H9 (cell line): ENCODE measurements at regions not wholly inside any gene's neighbourhood (a gene's known extent, or its start where the extent isn't known, plus 50 kb on each side); places are given as distances from the start of the nearest gene placed in this dataset.

ENCODE experiments used
- DNase-seq: peaks from one replicate; pipeline ENCODE4 v3.0.0-alpha.2; 2017
- H2AFZ ChIP-seq: one replicate; pipeline ENCODE4 v1.6.1; 2013; ENCODE audit warnings: mild to moderate bottlenecking, low read length, control low read depth, moderate library complexity
- H2AK5ac ChIP-seq: 2 replicates; pipeline ENCODE4 v1.6.1; 2013; ENCODE audit warnings: low read length, control low read depth, mixed read lengths; ENCODE audit not compliant: insufficient read length
- H2BK120ac ChIP-seq: one replicate; pipeline ENCODE4 v1.6.1; 2013; ENCODE audit warnings: low read depth, mild to moderate bottlenecking, low read length, control low read depth, inconsistent platforms; ENCODE audit not compliant: poor library complexity, severe bottlenecking
- H2BK12ac ChIP-seq: 2 replicates; pipeline ENCODE4 v1.6.1; 2013; ENCODE audit warnings: low read length, control low read depth, mixed read lengths, low read depth; ENCODE audit not compliant: insufficient read length
- H2BK15ac ChIP-seq: 2 replicates; pipeline ENCODE4 v1.6.1; 2013; ENCODE audit warnings: low read depth, low read length, control low read depth
- H2BK20ac ChIP-seq: one replicate; pipeline ENCODE4 v1.6.1; 2013; ENCODE audit warnings: low read depth, mild to moderate bottlenecking, low read length, control low read depth, inconsistent platforms; ENCODE audit not compliant: poor library complexity, severe bottlenecking
- H2BK5ac ChIP-seq: 2 replicates; pipeline ENCODE4 v1.6.1; 2013; ENCODE audit warnings: low read length, control low read depth, mixed read lengths; ENCODE audit not compliant: insufficient read length
- H3K14ac ChIP-seq: 2 replicates; pipeline ENCODE4 v1.6.1; 2013; ENCODE audit warnings: low read length, control low read depth; ENCODE audit not compliant: insufficient read depth
- H3K18ac ChIP-seq: 2 replicates; pipeline ENCODE4 v1.6.1; 2013; ENCODE audit warnings: low read depth, mild to moderate bottlenecking, mixed read lengths, low read length, control low read depth; ENCODE audit not compliant: insufficient read length
- H3K23ac ChIP-seq: 2 replicates; pipeline ENCODE4 v1.6.1; 2013; ENCODE audit warnings: low read length, control low read depth, mixed read lengths, low read depth; ENCODE audit not compliant: insufficient read length
- H3K23me2 ChIP-seq: 2 replicates; pipeline ENCODE4 v1.6.1; 2013; ENCODE audit warnings: low read depth, mild to moderate bottlenecking, mixed read lengths, low read length, control low read depth; ENCODE audit not compliant: insufficient read length, poor library complexity, severe bottlenecking
- H3K27ac ChIP-seq: 2 replicates; pipeline ENCODE4 v1.5.1; 2013; ENCODE audit warnings: low read length, control low read depth, mixed read lengths, low read depth; ENCODE audit not compliant: insufficient read length
- H3K27me3 ChIP-seq: 2 replicates; pipeline ENCODE4 v1.6.1; 2013; ENCODE audit warnings: low read length, control low read depth, inconsistent platforms; ENCODE audit not compliant: insufficient read depth
- H3K4ac ChIP-seq: 2 replicates; pipeline ENCODE4 v1.6.1; 2013; ENCODE audit warnings: low read depth, mild to moderate bottlenecking, control low read depth, inconsistent platforms, low read length, moderate library complexity
- H3K4me1 ChIP-seq: 2 replicates; pipeline ENCODE4 v1.6.1; 2013; ENCODE audit warnings: low read length, control low read depth, inconsistent platforms; ENCODE audit not compliant: insufficient read depth
- H3K4me2 ChIP-seq: 2 replicates; pipeline ENCODE4 v1.6.1; 2013; ENCODE audit warnings: low read length, control low read depth, mixed read lengths; ENCODE audit not compliant: insufficient read length, insufficient read depth
- H3K56ac ChIP-seq: 2 replicates; pipeline ENCODE4 v1.6.1; 2013; ENCODE audit warnings: low read depth, mild to moderate bottlenecking, mixed read lengths, low read length, control low read depth; ENCODE audit not compliant: insufficient read length
- H3K79me1 ChIP-seq: 2 replicates; pipeline ENCODE4 v1.6.1; 2013; ENCODE audit warnings: low read depth, mild to moderate bottlenecking, moderate library complexity, low read length, control low read depth, inconsistent platforms; ENCODE audit not compliant: insufficient read depth, poor library complexity, severe bottlenecking
- H3K79me2 ChIP-seq: 2 replicates; pipeline ENCODE4 v1.6.1; 2013; ENCODE audit warnings: low read length, control low read depth, inconsistent platforms; ENCODE audit not compliant: insufficient read depth
- H3K9ac ChIP-seq: 2 replicates; pipeline ENCODE4 v1.6.1; 2013; ENCODE audit warnings: low read length, control low read depth, mixed read lengths; ENCODE audit not compliant: insufficient read length; ENCODE audit errors: extremely low read depth
- H3K9me3 ChIP-seq: one replicate; pipeline ENCODE4 v1.6.1; 2013; ENCODE audit warnings: low read depth, low read length, inconsistent platforms; ENCODE audit not compliant: control insufficient read depth
- H3T11ph ChIP-seq: one replicate; pipeline ENCODE4 v1.6.1; 2013; ENCODE audit warnings: mild to moderate bottlenecking, low read length, control low read depth, inconsistent platforms
- H4K20me1 ChIP-seq: one replicate; pipeline ENCODE4 v1.6.1; 2013; ENCODE audit not compliant: control insufficient read depth, insufficient read length, insufficient read depth
- H4K5ac ChIP-seq: 2 replicates; pipeline ENCODE4 v1.6.1; 2013; ENCODE audit warnings: low read depth, mild to moderate bottlenecking, mixed read lengths, low read length, control low read depth; ENCODE audit not compliant: insufficient read length
- H4K8ac ChIP-seq: replicated peaks from 2 replicates; pipeline ENCODE4 v1.6.1; 2013; ENCODE audit warnings: low read length, control low read depth, mixed read lengths, low read depth; ENCODE audit not compliant: insufficient read length
- H4K91ac ChIP-seq: 2 replicates; pipeline ENCODE4 v1.6.1; 2013; ENCODE audit warnings: low read depth, mild to moderate bottlenecking, moderate library complexity, mixed read lengths, low read length, control low read depth; ENCODE audit not compliant: insufficient read length
- H3K27ac Mint-ChIP-seq, 3 experiments: 2 replicates in 2 of 3; 3 replicates in 1 of 3; pipeline ENCODE4 v1.8.0; 2020 to 2021; ENCODE audit warnings: mixed read lengths in 3 of 3, mild to moderate bottlenecking in 1 of 3, moderate library complexity in 1 of 3
- H3K27me3 Mint-ChIP-seq: 2 replicates; pipeline ENCODE4 v1.8.0; 2021; ENCODE audit warnings: low read depth, mild to moderate bottlenecking, moderate library complexity, mixed read lengths
- H3K36me3 Mint-ChIP-seq, 3 experiments: 2 replicates in 2 of 3; 3 replicates in 1 of 3; pipeline ENCODE4 v1.8.0; 2020 to 2021; ENCODE audit warnings: low read depth in 3 of 3, mixed read lengths in 3 of 3; ENCODE audit not compliant: insufficient read depth in 1 of 3
- H3K4me1 Mint-ChIP-seq, 2 experiments: 2 replicates each; pipeline ENCODE4 v1.8.0; 2020; ENCODE audit warnings: mixed read lengths in 2 of 2
- H3K4me3 Mint-ChIP-seq, 2 experiments: 2 replicates in 1 of 2; 3 replicates in 1 of 2; pipeline ENCODE4 v1.8.0; 2020 to 2021; ENCODE audit warnings: mild to moderate bottlenecking in 2 of 2, mixed read lengths in 2 of 2, moderate library complexity in 1 of 2
- H3K9me3 Mint-ChIP-seq, 2 experiments: 2 replicates in 1 of 2; 3 replicates in 1 of 2; pipeline ENCODE4 v1.8.0; 2020; ENCODE audit warnings: mild to moderate bottlenecking in 2 of 2, mixed read lengths in 2 of 2, moderate library complexity in 1 of 2
- WGBS: extraction: QIAGEN DNeasy Blood & Tissue Kit; methylation state at CpG from one replicate; pipeline ENCODE4 v1.1.7; 2013; ENCODE audit warnings: missing lambda C conversion rate, low lambda C conversion rate, mixed read lengths; ENCODE audit not compliant: insufficient read length; ENCODE audit errors: extremely low coverage; 5-methylcytosine and 5-hydroxymethylcytosine counted together
- TF ChIP-seq, protein P1 (sequence below): fragments of 200-600 bp; sonication (generic); conservative IDR thresholded peaks from 3 replicates; pipeline ENCODE4 v1.8.0; 2021; ENCODE audit warnings: antibody characterized with exemption, mild to moderate bottlenecking

GRCh38 chr12:105861227-105861626 lies 277.5 kb downstream of the NUAK1 start:
- Histone ChIP-seq H2BK12ac (no peak overlapping the region), H3K4me2 (no peak overlapping the region), H3K23me2 (no peaks in the 10 kb centered on the region), H3K4me1 (peaks cover 6% of the 10 kb centered on the region), H4K8ac (no peak overlapping the region), H2BK5ac (no peak overlapping the region), H3K14ac (no peak overlapping the region), H2BK15ac (no peak overlapping the region), H3T11ph (no peak overlapping the region), H3K56ac (no peak overlapping the region), H4K91ac (no peak overlapping the region), H3K9me3 (no peaks in the 10 kb centered on the region), H4K20me1 (no peaks in the 10 kb centered on the region), H3K79me2 (no peaks in the 10 kb centered on the region), H3K27me3 (no peaks in the 10 kb centered on the region), H2AK5ac (no peak overlapping the region), H3K27ac (no peak overlapping the region), H2BK120ac (no peak overlapping the region), H4K5ac (no peak overlapping the region), H2AFZ (no peak overlapping the region), H3K18ac (no peak overlapping the region), H2BK20ac (no peak overlapping the region), H3K79me1 (no peaks in the 10 kb centered on the region), H3K23ac (no peak overlapping the region), H3K4ac (no peak overlapping the region), H3K9ac (no peak overlapping the region)
- H3K27ac Mint-ChIP-seq: peak overlapping the region in 1 of 3 experiments; percentile 45; a peak in 3 of 7 replicates
- H3K4me1 Mint-ChIP-seq: peaks cover 12 to 15% of the 10 kb centered on the region in 2 experiments
- TF ChIP-seq, protein P1, sequence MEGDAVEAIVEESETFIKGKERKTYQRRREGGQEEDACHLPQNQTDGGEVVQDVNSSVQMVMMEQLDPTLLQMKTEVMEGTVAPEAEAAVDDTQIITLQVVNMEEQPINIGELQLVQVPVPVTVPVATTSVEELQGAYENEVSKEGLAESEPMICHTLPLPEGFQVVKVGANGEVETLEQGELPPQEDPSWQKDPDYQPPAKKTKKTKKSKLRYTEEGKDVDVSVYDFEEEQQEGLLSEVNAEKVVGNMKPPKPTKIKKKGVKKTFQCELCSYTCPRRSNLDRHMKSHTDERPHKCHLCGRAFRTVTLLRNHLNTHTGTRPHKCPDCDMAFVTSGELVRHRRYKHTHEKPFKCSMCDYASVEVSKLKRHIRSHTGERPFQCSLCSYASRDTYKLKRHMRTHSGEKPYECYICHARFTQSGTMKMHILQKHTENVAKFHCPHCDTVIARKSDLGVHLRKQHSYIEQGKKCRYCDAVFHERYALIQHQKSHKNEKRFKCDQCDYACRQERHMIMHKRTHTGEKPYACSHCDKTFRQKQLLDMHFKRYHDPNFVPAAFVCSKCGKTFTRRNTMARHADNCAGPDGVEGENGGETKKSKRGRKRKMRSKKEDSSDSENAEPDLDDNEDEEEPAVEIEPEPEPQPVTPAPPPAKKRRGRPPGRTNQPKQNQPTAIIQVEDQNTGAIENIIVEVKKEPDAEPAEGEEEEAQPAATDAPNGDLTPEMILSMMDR: no peak
- no CpG with 5 or more reads among the region's 2 CpGs for WGBS
- DNase-seq: no peak
- H3K4me3 Mint-ChIP-seq: no peak overlapping the region
- no peaks in the 10 kb centered on the region; a peak in 1 of 5 replicates for H3K9me3 Mint-ChIP-seq
- no peaks in the 10 kb centered on the region for H3K36me3 Mint-ChIP-seq
- peaks cover 1% of the 10 kb centered on the region; the same call in 1 of the 2 replicates for H3K27me3 Mint-ChIP-seq
